Stimulated activated CD8-positive, alpha-beta memory T cell treated with anti-CD3 and anti-CD28 coated beads, Interleukin-7, amount 100 ng/mL, for 24 hours (primary cell): ENCODE measurements at regions not wholly inside any gene's neighbourhood (a gene's known extent, or its start where the extent isn't known, plus 50 kb on each side); places are given as distances from the start of the nearest gene placed in this dataset.

Experiments
- DNase-seq: peaks from one replicate; pipeline ENCODE4 v3.0.0-alpha.2; 2020; ENCODE audit warnings: low read depth

DNA sequence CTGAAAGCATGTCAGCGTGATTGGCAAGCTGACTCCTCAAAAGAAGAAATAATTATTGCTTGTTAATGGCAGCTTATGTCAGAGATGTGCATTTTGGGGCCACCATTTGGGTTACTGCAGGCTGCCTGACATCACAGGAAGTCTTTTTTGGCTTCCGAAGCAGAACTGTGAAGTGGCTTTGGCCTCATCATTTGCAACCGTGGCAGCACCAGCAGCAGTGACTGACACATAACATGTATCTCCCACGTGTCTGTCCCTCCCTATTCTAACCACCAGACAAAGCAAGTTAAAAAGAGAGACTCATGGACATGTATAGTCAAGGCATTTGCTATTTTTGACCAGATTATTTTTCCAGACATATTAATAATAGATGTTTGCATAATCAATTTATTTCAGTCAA is 488.7 kb upstream of the ACVR2A start:
- no peak for DNase-seq

DNA sequence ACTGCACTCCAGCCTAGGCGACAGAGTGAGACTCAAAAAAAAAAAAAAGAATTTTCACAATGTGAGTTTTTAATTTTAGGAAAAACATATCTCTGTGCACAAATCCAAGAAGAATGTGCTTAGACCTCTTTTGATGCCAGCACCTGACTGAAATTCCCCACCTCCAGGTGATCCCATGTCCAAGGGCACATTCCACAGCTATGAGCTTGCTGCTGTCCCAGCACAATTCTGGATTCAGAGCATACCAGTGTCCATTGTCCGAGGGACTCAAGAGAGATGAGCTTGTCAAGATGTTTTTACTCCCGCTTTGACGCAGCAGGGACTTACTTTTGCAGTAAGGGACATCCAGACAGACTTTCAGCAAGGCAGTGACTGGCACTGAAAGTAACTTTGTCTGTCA is 489.1 kb upstream of the ACVR2A start:
- no peak for DNase-seq

DNA sequence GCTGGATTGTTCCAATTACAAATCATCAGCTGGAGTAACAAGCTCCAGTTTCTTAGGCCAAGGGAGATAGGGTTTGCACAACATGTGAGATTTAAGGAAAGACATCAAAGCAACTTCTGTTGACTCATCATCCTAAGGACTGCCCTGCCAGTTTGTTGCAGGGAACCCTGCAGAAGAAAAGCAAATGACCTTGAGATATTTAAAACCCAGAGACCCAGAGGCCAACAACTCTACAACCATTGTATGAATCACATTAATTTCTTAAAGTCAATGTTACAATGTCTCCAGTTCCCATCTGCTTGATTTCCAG is 491.8 kb upstream of the ACVR2A start:
- DNase-seq = no peak

DNA sequence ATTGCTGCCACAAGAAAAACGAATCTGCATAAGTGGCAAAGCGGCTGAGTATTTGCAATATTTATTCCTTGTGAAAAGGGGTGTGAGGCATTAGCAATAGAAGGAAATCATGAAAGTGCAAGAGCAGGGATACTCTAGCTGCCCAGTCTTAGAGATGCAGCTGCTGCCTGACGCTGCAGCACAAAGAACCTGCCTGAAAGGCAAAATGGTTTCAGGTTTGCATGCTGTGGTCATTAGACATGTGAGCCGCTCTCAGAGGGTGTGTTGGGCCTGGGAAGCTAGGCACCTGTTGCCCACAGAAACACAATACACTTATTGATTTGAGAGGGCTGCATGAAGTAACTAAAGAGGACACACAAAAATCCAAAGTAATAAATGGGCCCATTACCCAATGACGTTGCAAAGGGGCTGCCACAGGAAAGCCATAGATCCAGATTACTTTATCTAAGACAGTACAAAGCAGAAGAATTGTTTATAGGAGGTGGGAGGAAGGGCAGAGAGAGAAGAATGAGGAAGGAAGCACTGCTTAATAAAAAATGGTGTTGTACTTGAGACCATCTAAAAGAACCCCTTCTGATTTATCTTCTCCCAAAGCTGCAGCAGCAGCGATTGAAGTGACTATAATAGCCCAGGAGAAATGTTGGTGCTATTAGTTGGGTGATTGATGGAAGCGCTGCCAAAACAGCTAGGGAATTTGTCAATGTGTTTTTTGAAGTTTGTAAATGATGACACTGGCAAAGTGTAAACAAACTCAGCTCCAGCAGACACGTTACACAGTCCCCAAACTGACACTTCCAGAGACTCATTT is 492.4 kb upstream of the ACVR2A start:
- no peak for DNase-seq

GRCh38 chr2:147351784-147352183 is 493.0 kb upstream of the ACVR2A start:
- no peak for DNase-seq

DNA sequence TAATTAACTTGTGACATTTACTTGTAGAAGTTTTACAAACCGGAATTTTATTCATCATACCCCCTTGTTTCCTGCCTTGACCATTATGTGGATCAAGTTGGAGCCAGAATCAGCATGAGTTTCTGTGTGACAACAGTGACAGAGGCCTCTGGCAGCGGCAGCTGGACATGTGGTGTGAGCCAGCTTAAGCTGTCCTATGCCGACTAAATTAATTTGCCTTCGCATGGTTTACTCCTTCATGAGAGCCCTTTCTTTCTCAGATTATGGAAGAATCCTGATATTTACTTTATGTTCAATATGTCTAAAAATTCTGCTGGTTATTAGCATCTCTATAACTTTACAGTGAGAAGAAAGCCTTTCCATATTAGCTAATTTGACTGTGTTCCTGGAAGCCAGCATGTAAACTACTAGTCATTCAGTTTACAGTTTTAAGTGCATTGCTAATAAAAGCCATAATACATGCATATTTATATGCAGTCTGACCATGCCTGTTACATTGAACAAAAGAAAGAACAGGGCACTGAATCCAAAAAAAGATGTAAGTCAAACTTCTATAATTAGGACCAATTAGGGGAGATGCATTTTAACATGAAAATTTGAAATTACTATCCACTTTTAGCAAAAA is 495.8 kb upstream of the ACVR2A start:
- no peak for DNase-seq

GRCh38 chr2:147346142-147346541 is 498.7 kb upstream of the ACVR2A start:
- no peak for DNase-seq

GRCh38 chr2:147345246-147345645 is 499.6 kb upstream of the ACVR2A start:
- DNase-seq = no peak

- no peak for DNase-seq
Measured at GRCh38 chr2:147342329-147342728, 502.5 kb upstream of the ACVR2A start.

GRCh38 chr2:147331790-147332419 is 512.9 kb upstream of the ACVR2A start:
- no peak for DNase-seq

GRCh38 chr2:147330925-147331324 is 513.9 kb upstream of the ACVR2A start:
- DNase-seq = no peak

DNA sequence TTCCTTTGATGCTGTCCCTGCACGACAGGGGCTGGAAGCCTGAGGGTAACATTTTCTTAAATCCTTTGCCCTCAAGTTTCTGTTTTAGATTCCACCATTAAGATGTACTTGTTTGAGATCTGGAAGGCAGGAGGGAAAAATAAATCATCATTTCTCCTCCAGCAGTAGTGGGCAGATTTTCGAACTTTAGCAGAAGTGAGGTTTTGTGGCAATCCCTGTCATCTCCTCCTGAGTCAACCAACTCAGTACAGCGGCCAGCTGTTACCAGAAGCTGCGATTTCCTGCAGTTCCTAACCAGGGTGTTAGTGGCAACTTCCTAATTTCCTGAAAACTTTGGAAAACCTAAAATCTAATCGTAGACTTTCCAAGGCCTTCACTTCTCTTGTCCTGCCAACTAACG is 517.2 kb upstream of the ACVR2A start:
- DNase-seq = no peak

- no peak for DNase-seq
Measured at GRCh38 chr2:147325990-147326389, 518.8 kb upstream of the ACVR2A start.

DNA sequence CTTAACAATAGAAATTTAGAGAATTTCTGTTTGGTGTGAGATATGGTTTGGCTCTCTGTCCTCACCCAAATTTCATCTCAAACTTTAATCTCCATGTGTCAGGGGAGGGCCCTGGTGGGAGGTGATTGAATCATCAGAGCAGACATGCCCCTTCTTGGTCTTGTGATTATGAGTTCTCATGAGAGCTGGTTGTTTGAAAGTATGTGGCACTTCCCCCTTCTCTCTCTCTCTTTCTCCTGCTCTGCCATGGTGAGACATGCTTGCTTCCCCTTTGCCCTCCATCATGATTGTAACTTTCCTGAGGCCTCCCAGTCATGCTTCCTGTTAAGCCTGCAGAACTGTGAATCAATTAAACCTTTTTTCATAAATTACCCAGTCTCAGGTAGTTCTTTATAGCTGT is 524.7 kb upstream of the ACVR2A start:
- no peak for DNase-seq

- DNase-seq = no peak
Measured at GRCh38 chr2:147311058-147311430, 533.8 kb upstream of the ACVR2A start.

DNA sequence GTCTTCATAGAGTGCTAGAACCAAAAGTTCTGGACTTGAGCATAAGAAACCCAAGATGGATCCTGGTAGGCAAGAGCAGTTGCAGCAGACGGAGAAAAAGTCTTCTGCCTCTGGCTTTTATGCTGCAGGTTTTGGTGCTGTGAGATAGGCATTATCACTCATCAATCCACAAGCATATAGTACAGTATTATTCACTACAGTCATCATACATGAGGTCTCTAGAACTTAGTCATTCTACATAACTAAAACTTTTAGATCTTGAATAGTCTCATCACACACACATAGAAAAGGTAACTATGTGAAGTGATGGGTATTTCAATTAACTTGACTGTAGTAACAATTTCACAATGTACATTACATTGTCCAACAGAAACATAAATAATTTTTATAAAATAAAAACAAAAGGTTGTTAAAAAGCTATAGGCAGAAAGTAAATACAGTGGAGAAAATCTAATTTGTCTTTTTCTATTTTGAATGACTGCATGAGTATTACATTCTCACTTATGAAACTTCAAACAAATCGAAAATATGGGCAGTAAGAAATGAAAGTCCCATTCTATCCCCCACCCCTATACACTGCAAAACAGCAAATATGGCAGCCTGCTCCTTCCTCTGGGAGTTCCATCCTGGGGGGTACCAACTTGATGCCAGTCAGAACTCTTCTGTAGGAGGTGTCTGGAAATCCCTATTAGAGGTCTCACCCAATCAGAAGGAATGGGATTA is 534.3 kb upstream of the ACVR2A start:
- no peak for DNase-seq

GRCh38 chr2:147297820-147298219 is 547.0 kb upstream of the ACVR2A start:
- DNase-seq = no peak

- no peak for DNase-seq
Measured at GRCh38 chr2:147294825-147295392, 549.9 kb upstream of the ACVR2A start.

DNA sequence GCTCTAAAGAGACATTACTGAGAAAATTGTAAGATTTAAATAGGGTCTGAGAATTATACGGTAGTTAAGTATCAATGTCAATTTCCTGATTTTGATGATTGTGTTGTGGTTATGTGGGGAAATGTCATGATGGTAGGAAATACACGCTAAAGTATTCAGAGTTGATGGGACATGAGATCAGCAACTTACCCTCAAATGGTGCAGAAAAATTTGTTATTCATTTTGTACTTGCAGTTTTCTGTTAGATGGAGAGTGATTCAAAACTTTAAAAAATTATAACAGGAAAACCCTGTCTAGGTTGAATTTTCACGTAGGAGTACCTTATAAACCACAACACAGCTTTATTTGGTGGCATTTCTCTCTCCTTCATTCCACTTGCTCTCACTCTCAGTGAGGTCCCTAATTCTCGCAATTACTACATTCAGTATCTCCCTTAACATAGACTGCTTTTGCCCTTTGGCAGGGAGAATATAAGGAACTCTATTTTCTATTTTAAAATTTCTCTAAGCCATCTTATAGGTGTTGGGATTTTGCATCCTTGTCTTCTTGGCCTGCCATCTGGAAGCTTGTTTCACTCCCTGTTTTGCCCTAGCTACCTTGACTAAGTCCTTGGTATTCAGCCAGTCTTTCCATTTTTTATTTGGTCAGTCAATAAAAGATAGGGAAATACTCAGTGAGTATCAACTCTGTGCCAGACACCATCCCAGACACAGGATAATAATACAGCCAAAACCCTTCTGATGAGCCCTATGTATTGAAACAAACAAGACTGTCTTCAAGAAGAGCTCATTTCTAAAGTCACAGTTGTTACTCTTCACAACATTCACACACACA is 550.6 kb upstream of the ACVR2A start:
- DNase-seq = no peak

- no peak for DNase-seq
Measured at GRCh38 chr2:147288131-147288530, 556.7 kb upstream of the ACVR2A start.

GRCh38 chr2:147275943-147276342 is 568.9 kb upstream of the ACVR2A start:
- no peak for DNase-seq

- DNase-seq = no peak
Measured at GRCh38 chr2:147273628-147274027, 571.2 kb upstream of the ACVR2A start.
